Retinal pigment epithelial cell (primary cell): ENCODE measurements at regions not wholly inside any gene's neighbourhood (a gene's known extent, or its start where the extent isn't known, plus 50 kb on each side); places are given as distances from the start of the nearest gene placed in this dataset.

ENCODE experiments used
- DNase-seq: peaks from one replicate; pipeline ENCODE4 v3.0.0-alpha.2; 2010; ENCODE audit warnings: low read depth
- H3K4me3 ChIP-seq: 2 replicates; pipeline ENCODE4 v1.5.1; 2011; ENCODE audit warnings: mild to moderate bottlenecking, low read length, control low read depth, moderate library complexity
- TF ChIP-seq, protein P1 (sequence below): conservative IDR thresholded peaks from 2 replicates; pipeline ENCODE4 v1.5.1; 2011; ENCODE audit warnings: low read depth, low read length, control low read depth, inconsistent platforms

DNA sequence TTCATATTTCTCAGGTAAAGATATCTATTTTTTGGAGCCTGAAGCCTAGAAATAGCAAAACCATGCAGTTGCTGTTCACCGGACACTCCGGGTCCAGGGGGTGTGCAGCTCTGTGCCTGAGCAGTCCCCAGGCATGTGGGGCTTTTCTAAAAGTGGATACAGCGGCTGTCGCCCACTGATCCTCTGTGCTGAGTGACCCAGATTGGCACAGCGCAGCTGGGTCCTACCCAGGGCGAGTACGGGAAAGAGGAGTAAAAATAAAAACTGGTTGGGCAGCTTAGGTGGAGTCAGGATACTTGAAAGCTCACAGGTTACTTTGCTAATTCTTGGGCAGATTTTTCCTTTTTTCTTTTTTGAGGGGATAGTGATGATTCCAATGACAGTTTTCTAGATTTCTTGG is 118.8 kb downstream of the UCHL1 start:
- no peak for DNase-seq
- H3K4me3 ChIP-seq, result no peak overlapping the region
- TF ChIP-seq, protein P1, sequence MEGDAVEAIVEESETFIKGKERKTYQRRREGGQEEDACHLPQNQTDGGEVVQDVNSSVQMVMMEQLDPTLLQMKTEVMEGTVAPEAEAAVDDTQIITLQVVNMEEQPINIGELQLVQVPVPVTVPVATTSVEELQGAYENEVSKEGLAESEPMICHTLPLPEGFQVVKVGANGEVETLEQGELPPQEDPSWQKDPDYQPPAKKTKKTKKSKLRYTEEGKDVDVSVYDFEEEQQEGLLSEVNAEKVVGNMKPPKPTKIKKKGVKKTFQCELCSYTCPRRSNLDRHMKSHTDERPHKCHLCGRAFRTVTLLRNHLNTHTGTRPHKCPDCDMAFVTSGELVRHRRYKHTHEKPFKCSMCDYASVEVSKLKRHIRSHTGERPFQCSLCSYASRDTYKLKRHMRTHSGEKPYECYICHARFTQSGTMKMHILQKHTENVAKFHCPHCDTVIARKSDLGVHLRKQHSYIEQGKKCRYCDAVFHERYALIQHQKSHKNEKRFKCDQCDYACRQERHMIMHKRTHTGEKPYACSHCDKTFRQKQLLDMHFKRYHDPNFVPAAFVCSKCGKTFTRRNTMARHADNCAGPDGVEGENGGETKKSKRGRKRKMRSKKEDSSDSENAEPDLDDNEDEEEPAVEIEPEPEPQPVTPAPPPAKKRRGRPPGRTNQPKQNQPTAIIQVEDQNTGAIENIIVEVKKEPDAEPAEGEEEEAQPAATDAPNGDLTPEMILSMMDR, result no peak

DNA sequence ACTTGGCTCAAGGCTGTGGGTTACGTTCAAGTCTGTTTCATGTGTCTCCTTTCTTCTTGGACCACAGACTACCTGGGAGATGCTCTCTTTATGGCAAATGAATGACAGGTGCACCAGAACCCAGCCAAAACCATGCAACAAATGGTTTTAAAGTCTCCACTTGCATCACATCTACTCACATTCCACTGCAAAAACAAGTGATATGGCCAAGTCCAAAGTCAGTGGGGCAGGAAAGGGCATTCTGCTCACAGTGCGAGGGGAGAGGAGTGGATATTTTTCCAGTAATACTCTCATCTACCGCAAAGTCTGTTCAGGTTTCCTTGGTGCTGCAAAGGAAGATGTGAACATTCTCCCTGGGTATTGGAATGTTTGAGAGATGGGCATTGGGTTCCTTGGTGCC is 120.5 kb downstream of the UCHL1 start:
- DNase-seq, result no peak
- TF ChIP-seq, protein P1, result no peak
- no peak overlapping the region for H3K4me3 ChIP-seq

DNA sequence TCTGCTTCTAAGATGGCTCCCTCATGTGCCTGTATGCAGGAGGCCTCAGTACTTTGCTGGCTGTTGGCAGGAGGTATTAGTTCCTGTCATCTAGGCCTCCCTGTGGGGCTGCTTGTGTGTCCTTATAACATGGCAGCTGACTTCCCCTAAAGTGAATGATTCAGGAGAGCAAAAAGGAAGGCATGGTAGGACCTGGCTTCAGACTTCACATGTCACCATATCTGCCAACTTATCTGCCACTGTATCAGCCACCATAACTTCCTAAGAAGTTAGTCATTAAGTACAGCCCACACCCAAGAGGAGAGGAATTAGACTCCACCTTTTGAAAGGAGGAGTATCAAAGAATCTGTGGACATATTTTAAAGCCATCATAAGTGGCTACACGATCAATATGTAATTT is 122.5 kb downstream of the UCHL1 start:
- TF ChIP-seq, protein P1, result no peak
- H3K4me3 ChIP-seq, result no peak overlapping the region
- DNase-seq, result no peak

DNA sequence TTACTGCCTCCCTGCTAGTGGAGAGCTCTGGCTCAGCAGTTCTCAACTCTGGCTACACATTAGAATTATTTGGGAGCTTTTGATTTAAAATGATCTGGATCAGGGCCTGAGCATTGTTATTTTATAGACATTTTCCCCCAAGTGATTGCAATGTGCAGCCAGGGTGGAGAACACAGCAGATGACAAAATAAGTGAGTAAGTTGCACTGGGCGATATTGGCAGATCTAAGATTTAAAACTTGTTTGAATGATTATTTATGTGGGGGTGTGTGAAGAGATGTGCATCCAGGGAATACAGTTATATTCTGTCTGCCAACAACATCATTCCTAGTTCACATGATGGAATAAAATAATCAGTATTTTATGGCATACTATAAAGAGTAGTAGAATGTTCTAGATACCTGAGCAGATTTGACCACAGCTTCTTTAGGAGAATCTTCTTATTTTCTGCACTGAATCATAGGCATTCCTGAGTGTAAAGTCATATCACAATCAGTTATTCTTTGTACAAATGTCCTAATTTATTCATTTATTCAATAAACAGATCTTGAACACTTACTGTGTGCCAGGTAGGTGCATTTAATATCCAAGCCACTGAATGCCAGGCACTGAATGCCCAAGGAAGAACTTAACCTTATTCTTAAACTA is 123.9 kb downstream of the UCHL1 start:
- TF ChIP-seq, protein P1, result no peak
- H3K4me3 ChIP-seq, result no peak overlapping the region
- no peak for DNase-seq

DNA sequence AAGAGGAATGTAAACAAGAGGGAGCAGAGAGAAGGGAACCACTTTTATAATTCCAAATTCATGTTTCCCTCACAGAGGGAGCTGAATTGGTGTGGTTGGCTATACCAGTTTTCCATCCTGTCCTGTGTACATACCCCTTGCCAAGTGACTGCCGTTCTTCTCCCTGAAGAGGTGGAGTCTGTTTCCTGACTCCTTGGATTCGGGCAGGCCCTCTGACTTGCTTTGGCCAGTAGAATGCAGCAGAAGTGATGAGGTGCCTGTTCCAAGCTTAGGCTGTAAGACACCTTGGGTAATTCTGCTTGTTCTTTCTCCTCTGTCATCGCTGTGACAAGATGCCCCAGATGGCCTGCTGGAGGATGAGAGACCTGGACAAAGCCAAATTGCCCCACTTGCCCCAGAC is 124.7 kb downstream of the UCHL1 start:
- no peak for DNase-seq
- H3K4me3 ChIP-seq, result no peak overlapping the region
- TF ChIP-seq, protein P1, result no peak

DNA sequence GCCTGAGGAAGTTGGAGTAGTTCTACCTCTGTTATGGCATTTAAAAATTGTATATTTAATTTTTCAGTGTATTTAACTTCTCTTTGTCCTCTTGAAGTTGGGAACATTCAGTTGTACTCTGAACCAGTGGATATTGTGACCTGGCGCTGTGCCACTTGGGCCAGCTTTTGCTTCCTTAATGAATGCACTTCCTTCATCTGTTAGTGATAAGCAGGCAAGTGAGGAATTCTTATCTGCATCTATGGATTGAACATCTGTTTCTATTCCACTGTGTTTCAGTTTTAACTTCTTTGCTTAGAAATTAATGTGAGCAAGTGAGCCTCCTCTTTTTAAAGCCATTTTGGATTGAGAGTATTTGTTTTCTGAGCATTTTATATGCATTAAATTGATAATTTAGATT is 128.3 kb downstream of the UCHL1 start:
- TF ChIP-seq, protein P1, result no peak
- H3K4me3 ChIP-seq, result no peak overlapping the region
- no peak for DNase-seq

DNA sequence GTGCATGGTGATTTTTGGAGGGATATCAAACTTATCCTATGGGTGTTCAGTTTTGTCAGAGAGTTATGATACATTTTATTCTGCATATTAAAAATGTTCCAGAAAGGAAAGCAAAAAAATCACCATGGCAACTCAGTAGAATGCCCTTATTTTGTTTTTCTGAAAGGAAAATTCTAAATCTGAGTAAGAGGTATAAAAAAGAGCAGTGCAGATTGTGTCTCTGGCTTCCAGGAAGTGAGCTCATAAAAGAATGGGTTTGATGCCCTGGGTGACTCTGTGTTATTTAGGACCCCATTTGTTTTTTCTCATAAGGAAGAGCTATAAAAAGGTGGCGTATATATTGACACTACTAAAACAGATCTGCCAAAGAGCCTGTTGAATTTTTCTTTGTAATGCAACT is 128.8 kb downstream of the UCHL1 start:
- DNase-seq, result no peak
- TF ChIP-seq, protein P1, result no peak
- no peak overlapping the region for H3K4me3 ChIP-seq
